ENCODE measurements at regions not wholly inside any gene's neighbourhood (a gene's known extent, or its start where the extent isn't known, plus 50 kb on each side); places are given as distances from the start of the nearest gene placed in this dataset.

- Histone ChIP-seq H3K27ac (no peak overlapping the region), H3K27me3 (no peaks in the 10 kb centered on the region), H3K4me1 (no peaks in the 10 kb centered on the region), H3K36me3 (no peaks in the 10 kb centered on the region), H3K4me3 (no peak overlapping the region), H3K9me3 (no peaks in the 10 kb centered on the region)
- TF ChIP-seq POLR2A (IDR thresholded peaks at IDR 0.05) = no peak
- TF ChIP-seq POLR2AphosphoS5 (IDR thresholded peaks at IDR 0.05) = no peak
- DNase-seq = no peak
- 84% methylated on average over 4 of the region's 4 CpGs for WGBS, 2 donors
- intact Hi-C loops (cut with DNase I) = no loop called here
Observed at GRCh38 chr2:211144974-211145665, 588.7 kb downstream of the CPS1 start.

GRCh38 chr2:211149731-211150130 is 593.3 kb downstream of the CPS1 start:
- Histone ChIP-seq H3K4me3 (no peak overlapping the region), H3K36me3 (no peaks in the 10 kb centered on the region), H3K27me3 (no peaks in the 10 kb centered on the region), H3K9me3 (no peaks in the 10 kb centered on the region), H3K4me1 (no peaks in the 10 kb centered on the region), H3K27ac (no peak overlapping the region)
- WGBS, 2 donors = 92 to 97% methylated on average over 3 of the region's 3 CpGs
- intact Hi-C loops (cut with DNase I) = no loop called here
- no peak for DNase-seq
- no peak for TF ChIP-seq EP300 (IDR thresholded peaks at IDR 0.05)
- TF ChIP-seq CTCF (IDR thresholded peaks at IDR 0.05) = no peak
- no peak for TF ChIP-seq POLR2AphosphoS5 (IDR thresholded peaks at IDR 0.05)
- no peak for TF ChIP-seq POLR2A (IDR thresholded peaks at IDR 0.05)

GRCh38 chr2:211157211-211157610 is 600.8 kb downstream of the CPS1 start:
- Histone ChIP-seq H3K27ac (no peak overlapping the region), H3K4me1 (no peaks in the 10 kb centered on the region), H3K4me3 (no peak overlapping the region), H3K36me3 (no peaks in the 10 kb centered on the region), H3K9me3 (no peaks in the 10 kb centered on the region), H3K27me3 (no peaks in the 10 kb centered on the region)
- intact Hi-C loops (cut with DNase I) = loop anchor here (5.0 kb wide), 1 partner anchor 70 kb away; no protein-coding TSS in a partner anchor
- DNase-seq = no peak
- no peak for TF ChIP-seq POLR2AphosphoS5 (IDR thresholded peaks at IDR 0.05)
- no peak for TF ChIP-seq POLR2A (IDR thresholded peaks at IDR 0.05)
- no peak for TF ChIP-seq CTCF (IDR thresholded peaks at IDR 0.05)
- no peak for TF ChIP-seq EP300 (IDR thresholded peaks at IDR 0.05)

- TF ChIP-seq POLR2A (IDR thresholded peaks at IDR 0.05) = no peak
- TF ChIP-seq EP300 (IDR thresholded peaks at IDR 0.05) = no peak
- TF ChIP-seq CTCF (IDR thresholded peaks at IDR 0.05) = peak; percentile 8 to 79 (median 52)
- Histone ChIP-seq H3K27ac (no peak overlapping the region), H3K4me1 (no peaks in the 10 kb centered on the region), H3K36me3 (no peaks in the 10 kb centered on the region), H3K9me3 (no peaks in the 10 kb centered on the region), H3K4me3 (no peak overlapping the region), H3K27me3 (no peaks in the 10 kb centered on the region)
- DNase-seq = peak; percentile 64
- WGBS, 2 donors = 11 to 18% methylated on average over 5 of the region's 5 CpGs
- intact Hi-C loops (cut with DNase I) = loop anchor here (5.0 kb wide), 1 partner anchor 71 kb away; no protein-coding TSS in a partner anchor
Observed at GRCh38 chr2:211157856-211158463, 601.6 kb downstream of the CPS1 start.

- H3K4me1 ChIP-seq = no peaks in the 10 kb centered on the region
- no peak for TF ChIP-seq POLR2A (IDR thresholded peaks at IDR 0.05)
- TF ChIP-seq POLR2AphosphoS5 (IDR thresholded peaks at IDR 0.05) = no peak
- no peak for TF ChIP-seq EP300 (IDR thresholded peaks at IDR 0.05)
- TF ChIP-seq CTCF (IDR thresholded peaks at IDR 0.05) = no peak
- H3K27me3 ChIP-seq = no peaks in the 10 kb centered on the region
- intact Hi-C loops (cut with DNase I) = loop anchor here (5.0 kb wide), 1 partner anchor 73 kb away; no protein-coding TSS in a partner anchor
- no peak for DNase-seq
- WGBS, 2 donors = 79 to 81% methylated on average over 7 of the region's 7 CpGs
- H3K4me3 ChIP-seq = no peak overlapping the region
- H3K9me3 ChIP-seq = no peaks in the 10 kb centered on the region
- H3K27ac ChIP-seq = no peak overlapping the region
- H3K36me3 ChIP-seq = no peaks in the 10 kb centered on the region
Observed at GRCh38 chr2:211159972-211160371, 603.6 kb downstream of the CPS1 start.
